NCI-H146 (cell line): ENCODE measurements at regions not wholly inside any gene's neighbourhood (a gene's known extent, or its start where the extent isn't known, plus 50 kb on each side); places are given as distances from the start of the nearest gene placed in this dataset.

ENCODE experiments used
- DNase-seq: peaks from one replicate; lab custom pipeline; 2025; lab: John Stamatoyannopoulos, UW

DNA sequence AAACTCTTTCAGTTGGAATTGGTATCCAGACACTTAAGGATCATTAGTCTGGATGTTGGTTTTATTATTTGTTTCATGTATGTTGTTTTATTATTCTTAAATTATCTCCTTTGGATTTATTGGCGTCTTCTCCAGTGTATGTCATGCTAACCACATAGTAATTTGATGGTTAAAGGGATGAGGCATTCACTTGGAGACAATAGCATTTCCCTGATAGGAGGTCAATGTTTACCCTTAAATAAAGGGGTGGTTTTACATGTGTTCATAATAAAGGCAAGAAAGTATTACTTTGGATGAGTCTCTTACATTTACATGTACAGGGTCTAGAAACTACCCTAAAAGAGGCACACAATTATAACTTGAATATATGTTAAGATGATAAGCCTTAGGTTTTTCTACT lies 51.2 kb upstream of the RNF144B start:
- no peak for DNase-seq

DNA sequence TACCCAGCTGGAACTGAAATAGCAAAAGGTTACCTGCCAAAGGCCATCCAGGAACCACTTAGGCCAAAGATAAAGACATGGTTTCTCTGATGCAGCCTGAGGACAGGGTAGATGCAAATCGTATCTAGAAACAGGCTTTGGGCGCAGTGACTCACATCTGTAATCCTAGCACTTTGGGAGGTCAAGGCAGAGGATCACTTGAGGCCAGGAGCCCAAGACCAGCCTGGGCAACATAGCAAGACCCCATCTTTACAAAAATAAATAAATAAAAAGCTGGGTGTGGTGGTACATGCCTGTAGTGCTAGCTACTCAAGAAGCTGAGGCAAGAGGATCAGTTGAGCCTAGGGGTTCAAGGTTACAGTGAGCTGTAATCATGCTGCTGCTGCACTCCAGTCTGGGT lies 52.9 kb upstream of the RNF144B start:
- DNase-seq = no peak

DNA sequence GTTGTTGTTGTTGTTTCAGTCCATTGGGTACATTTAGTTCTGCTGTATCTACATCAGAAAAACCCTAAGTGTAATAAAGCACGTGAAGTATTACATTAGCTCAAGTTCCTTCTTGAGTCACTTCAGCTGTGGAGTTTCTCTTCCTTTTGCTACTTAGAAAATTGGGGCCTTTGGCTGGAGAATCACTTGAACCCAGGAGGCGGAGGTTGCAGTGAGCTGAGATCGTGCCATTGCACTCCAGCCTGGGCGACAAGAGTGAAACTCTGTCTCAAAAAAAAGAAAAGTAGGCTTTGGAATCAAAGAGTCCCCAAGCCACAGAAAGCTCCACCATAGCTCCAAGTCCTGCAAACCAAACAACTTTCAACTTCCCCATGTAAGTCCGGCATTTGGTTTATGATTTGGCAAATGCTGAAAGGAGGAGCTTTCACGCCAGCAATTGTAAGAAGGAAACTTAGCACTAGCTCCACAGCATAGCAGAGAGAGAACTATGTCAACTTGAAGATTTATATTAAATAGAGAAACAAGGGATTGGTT lies 56.5 kb upstream of the RNF144B start:
- no peak for DNase-seq

- no peak for DNase-seq
These were observed 57.4 kb upstream of the RNF144B start for GRCh38 chr6:18329776-18330175.

DNA sequence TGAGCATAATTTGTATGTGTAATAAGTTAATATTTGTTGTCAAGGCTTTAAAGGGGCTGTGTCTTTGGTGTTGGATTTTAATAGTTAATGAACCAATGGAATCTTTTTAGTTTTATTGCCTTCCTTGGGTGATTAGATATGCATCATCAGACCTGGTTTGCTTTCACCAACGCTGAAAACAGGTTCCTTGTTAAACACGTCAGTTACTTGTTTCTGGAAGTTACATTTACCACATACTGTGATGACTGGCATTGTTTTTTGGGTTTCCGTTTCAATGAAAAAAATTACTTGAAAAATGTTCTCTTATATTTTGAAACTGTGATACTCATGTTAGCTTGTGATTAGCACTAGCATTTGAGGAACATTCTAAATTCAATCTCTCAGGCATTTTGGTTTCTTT lies 58.6 kb upstream of the RNF144B start:
- DNase-seq = no peak

GRCh38 chr6:18328070-18328469 lies 59.1 kb upstream of the RNF144B start:
- no peak for DNase-seq

- no peak for DNase-seq
These were observed 59.5 kb upstream of the RNF144B start for GRCh38 chr6:18327626-18328025.

DNA sequence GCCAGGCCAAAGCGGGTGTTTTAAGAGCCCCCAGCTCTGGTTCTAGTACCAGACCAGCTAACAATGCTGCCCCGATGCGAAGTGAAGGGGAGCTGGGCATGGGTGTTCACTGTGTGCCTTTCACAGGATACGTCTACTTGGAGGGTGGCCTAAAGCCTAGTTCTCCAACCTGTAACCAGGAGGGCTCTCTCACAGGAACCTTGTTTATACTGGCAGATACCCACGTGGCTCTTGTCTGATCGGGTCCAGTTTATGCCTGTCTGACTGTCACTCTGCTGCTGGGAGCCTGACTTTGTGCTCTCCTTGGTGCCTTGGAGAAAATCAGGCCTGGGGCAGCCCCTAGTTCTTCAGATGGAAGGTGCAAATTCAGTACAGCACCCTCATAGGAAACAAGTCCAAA lies 60.2 kb upstream of the RNF144B start:
- DNase-seq = no peak

DNA sequence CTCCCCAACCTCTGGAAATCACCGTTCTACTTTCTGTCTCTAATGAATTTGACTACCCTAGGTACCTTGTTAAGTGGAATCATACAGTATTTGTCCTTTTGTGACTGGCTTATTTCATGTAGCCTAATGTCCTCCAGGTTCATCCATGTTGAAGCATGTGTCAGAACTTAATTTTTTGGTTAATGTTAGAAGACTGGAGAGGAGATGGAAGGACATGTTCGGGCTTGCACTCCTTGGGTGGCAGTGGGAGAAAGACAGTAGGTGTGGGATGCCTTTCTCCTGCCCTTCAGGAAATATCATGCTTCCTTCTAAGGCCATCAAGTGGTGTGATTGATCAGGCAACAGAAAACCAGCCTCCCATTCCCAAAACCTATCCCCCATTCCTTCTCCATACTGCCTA lies 61.1 kb upstream of the RNF144B start:
- no peak for DNase-seq

DNA sequence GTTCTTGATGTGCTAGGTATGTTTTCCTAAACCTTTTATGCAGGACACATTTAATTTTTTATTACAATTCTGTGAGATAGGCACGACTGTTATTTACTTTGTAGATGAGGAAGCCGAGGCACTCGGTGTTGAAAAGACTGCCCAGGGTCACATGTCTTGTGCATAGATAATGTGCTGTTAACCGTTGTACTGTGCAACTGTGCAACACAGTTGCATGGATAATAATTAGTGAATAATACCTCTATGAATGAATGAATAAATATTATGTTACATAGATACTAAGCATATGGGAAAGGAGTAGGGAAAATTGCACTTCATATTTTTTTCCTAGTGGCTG lies 60.3 kb upstream of the DEK start:
- DNase-seq = no peak

DNA sequence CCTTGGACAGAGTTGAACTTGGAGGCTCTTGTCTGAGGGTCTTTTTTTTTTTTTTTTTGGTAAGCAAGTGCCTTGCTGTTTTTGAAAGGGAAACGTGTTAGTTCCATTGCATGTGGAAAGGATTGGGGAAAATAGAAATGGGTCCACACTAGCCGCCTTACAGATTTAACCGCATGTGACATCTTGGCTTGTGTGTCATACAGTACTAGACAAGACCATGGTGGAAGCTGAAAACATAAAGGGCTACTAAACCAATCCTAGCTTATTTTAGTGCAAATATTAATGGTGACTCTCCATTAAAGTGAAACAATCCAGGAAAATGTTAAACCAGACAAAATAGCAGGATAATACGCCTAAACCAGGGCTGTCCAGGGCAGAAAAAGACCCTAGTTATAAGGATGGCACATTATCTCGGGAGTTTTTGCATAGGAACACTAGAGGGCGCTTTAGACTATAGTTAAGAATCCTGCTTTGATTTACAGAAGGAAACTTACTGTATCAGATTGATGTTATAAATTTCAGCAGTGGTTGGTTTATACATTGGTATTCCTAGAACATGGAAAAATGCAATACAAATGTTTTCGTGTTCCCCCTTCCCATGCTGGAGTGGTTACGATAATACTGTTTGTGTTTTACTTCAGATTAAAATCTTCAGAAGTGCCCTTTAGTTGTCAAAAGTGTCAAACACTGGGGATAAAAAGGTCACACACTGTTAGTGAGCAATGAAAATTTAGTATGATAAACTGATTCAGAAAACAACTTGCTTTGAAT lies 59.8 kb upstream of the DEK start:
- DNase-seq = peak; percentile 29

DNA sequence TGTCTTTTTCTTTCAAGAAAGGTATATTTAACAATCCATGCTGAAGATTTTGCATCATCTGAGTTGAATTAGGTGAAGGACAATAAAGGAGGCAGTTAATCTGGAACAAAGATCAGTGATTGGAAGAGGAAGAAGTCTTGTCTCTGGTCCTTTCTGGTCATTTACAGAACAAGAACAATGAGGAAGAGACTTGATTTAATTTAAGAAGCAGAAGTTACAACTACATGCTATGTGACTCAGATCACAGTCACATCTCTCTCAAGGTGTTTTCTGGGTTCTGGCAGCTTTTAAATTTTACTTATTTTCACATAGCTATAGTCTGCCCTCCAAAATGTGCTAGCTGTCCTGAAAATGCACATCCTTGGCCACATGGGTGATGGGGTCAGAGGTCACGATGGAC lies 53.5 kb upstream of the DEK start:
- no peak for DNase-seq

GRCh38 chr6:18314317-18314997 lies 50.1 kb upstream of the DEK start:
- DNase-seq = no peak
